ENCODE measurements at regions not wholly inside any gene's neighbourhood (a gene's known extent, or its start where the extent isn't known, plus 50 kb on each side); places are given as distances from the start of the nearest gene placed in this dataset.

DNA sequence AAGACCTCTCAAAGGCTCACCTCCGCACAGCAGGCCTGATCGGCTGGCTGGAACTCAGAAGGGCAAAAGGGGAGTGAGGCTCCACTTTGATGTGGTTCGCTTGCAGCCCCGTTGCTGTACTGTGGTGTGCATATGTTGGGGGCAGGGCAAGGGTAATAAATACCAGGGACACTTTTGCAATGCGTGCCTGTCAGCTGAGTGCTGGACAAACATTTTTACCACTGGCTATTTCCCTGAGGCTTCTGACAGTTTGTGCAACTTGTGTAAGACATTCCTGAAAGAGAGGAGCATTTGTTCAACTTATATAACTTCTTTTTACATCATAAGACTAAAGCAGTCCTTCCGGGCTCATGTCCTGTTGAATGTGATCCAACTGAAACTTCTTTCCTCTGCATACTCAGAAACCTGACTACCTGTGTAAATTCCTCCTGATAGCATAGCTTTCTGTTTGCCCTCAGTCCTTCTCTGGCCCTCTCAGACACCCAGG, 82.3 kb downstream of the SPRY1 start:
- TF ChIP-seq POLR2A (IDR thresholded peaks at IDR 0.05) (no peak), EP300 (IDR thresholded peaks at IDR 0.05) (no peak), POLR2AphosphoS5 (IDR thresholded peaks at IDR 0.05) (no peak)
- TF ChIP-seq, protein P1, sequence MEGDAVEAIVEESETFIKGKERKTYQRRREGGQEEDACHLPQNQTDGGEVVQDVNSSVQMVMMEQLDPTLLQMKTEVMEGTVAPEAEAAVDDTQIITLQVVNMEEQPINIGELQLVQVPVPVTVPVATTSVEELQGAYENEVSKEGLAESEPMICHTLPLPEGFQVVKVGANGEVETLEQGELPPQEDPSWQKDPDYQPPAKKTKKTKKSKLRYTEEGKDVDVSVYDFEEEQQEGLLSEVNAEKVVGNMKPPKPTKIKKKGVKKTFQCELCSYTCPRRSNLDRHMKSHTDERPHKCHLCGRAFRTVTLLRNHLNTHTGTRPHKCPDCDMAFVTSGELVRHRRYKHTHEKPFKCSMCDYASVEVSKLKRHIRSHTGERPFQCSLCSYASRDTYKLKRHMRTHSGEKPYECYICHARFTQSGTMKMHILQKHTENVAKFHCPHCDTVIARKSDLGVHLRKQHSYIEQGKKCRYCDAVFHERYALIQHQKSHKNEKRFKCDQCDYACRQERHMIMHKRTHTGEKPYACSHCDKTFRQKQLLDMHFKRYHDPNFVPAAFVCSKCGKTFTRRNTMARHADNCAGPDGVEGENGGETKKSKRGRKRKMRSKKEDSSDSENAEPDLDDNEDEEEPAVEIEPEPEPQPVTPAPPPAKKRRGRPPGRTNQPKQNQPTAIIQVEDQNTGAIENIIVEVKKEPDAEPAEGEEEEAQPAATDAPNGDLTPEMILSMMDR (IDR thresholded peaks at IDR 0.05), result no peak

Data from sigmoid colon (tissue), 4 donors.